NT2/D1 (cell line): ENCODE measurements at regions not wholly inside any gene's neighbourhood (a gene's known extent, or its start where the extent isn't known, plus 50 kb on each side); places are given as distances from the start of the nearest gene placed in this dataset.

Source experiments
- SUZ12 ChIP-seq: IDR thresholded peaks from 2 replicates; pipeline ENCODE4 v1.6.1; 2011; ENCODE audit not compliant: insufficient read length, insufficient read depth; ENCODE audit errors: extremely low read depth
- YY1 ChIP-seq: IDR thresholded peaks from 2 replicates; pipeline ENCODE4 v1.6.1; 2011; ENCODE audit not compliant: insufficient read length, insufficient read depth
- ZNF274 ChIP-seq: IDR thresholded peaks from 2 replicates; pipeline ENCODE4 v1.6.1; 2011; ENCODE audit warnings: mild to moderate bottlenecking, low read depth, low read length

GRCh38 chr12:40561395-40561966, 130.8 kb upstream of the CNTN1 start:
- no peak for TF ChIP-seq YY1
- no peak for TF ChIP-seq ZNF274
- no peak for TF ChIP-seq SUZ12
